ENCODE measurements at regions not wholly inside any gene's neighbourhood (a gene's known extent, or its start where the extent isn't known, plus 50 kb on each side); places are given as distances from the start of the nearest gene placed in this dataset.

DNA sequence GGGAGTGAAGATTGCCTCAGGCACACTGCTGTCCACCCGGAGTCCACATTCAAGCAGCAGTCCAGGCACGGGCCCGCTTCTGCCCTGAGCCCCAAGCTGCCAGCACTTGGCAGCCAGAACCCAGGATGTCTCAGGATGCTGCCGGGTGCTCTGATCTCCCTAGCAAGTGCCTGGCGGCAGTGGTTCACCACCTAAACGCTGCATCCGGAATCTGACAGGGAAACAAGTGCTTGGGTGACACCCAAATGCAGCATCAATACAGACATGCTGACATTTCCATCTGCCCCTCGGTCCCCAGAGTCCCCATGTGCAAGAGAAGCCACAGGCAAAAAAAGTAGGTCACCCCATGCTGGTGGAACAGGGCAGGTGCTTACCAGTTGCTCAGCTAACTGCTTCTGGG is 197.1 kb upstream of the RPL38 start:
- DNase-seq, result no peak
- intact Hi-C loops (cut with DNase I), result no loop called here

DNA sequence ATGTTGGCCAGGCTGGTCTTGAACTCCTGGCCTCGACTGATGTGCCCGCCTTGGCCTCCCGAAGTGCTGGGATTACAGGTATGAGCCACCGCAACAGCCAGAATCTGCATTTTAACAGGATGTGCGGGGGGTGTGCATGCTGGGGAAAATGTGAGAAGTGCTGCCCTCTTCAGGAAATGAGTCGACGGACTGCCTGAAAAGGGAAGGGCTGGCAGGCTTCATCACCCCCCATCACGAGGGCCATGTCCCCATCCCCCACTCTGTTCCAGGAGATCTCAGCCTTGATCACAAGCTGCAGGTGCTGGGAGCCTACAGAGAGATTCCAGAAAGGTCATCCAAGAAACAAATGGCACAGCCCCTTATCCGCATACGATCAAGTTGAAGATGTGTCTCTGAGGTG is 195.3 kb upstream of the RPL38 start:
- DNase-seq, result peak in 7 of 42 donors; percentile 8 to 36 (median 18)

DNA sequence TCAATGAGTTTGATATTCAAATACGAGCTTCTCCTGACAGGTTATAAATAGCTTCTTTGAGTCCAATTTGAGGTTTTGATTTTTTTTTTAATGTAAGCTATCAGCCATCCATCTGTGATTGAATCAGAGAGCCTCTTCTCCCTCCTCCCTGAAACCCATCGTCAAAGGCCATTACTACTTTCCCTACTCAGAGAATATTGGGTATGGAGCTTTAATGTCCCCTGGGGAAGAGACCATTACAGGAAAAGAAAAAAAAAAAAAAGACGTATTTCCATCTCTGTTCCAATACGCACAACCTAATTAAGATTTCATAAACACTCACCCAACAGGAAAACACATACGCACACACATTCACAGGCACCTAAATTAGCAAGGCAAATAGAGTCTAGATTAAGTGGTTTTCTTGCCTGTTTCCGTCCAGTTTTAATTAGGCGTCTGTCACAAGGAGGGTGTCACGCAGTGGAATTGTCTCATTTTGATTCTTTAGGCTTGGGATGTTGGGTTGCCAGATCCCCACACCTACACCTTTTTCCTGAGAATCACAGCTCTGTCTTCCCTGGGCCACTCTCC is 194.3 kb upstream of the RPL38 start:
- intact Hi-C loops (cut with DNase I), result no loop called here
- no peak for DNase-seq

More for the DNA sequence above, 195.3 kb upstream of the RPL38 start:
- intact Hi-C loops (cut with DNase I), result no loop called here

DNA sequence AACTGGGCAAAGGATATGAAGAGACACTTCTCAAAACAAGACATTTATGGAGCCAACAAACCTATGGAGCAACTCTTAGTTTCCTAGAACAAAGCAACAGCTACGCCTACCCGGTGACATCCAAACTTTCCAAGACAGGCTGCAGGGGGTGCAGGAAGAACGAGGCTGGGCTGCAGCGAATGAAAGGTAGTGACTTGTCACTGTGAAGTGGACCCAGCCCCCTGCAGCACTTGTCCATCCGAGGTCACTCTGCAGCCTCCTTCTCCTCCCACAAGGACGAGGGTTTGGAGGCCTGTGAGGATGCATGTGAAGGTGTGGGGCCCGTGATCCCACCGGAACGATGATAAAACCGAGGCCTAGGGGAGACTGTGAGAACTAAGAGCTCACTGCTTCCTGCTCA is 192.6 kb upstream of the RPL38 start:
- intact Hi-C loops (cut with DNase I), result no loop called here
- DNase-seq, result no peak

DNA sequence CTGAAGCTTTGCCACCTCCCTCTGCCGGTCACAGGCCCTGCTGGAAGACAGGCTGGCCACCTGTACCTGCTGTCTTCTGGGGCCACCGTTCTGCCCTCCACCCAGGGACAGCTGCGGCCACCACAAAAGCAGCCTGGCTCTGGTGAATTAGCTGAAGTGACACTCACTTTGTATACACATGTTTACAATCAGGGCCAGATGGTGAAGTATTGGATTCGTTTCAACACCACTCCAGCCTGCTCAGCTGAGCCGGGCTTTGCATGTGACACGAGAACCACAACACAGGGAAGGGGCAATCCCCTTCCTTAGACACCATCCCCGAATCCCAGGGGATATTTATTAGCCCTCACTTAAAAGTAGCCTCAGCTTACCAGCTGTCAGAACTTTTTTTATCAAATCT is 191.5 kb upstream of the RPL38 start:
- intact Hi-C loops (cut with DNase I), result no loop called here

DNA sequence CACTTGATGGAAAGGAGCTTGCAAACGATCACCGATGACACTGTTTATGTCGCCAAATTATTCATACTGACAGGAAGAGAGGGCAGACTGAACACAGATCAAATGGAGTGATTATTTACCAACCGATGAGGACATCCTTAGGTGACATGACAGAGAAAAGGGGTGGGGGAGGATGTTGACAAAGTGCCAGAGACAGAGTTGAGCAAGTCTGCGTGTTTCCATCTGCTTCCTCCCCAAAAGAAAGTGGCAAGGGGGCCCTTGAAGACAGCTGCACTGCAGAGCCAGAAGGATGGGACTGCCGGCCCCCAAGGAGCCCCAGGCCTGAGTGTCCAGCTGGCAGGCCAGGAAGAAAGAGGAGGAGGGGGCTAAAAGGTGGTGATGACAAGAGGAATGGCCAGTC is 191.0 kb upstream of the RPL38 start:
- DNase-seq, result no peak
- intact Hi-C loops (cut with DNase I), result no loop called here

More for the DNA sequence above, 191.5 kb upstream of the RPL38 start:
- no peak for DNase-seq

DNA sequence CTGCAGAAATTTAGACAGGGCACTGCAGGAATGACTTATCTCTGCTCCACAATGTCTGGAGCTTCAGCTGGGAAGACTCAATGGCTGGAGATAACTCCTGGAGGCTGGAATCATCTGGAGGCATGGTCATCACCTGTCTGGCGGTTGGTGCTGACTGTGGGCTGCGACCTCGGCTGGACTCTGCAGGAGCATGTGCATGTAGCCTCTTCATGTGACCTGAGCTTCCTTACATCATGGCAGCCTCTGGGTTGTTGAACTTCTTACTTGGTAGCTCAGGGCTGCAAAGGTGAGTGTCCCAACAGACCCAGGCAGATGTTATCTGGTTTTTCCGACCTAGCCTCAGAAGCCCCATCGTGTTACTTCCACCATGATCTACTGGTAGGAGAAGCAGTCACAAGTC is 188.2 kb upstream of the RPL38 start:
- no peak for DNase-seq
- intact Hi-C loops (cut with DNase I), result no loop called here

DNA sequence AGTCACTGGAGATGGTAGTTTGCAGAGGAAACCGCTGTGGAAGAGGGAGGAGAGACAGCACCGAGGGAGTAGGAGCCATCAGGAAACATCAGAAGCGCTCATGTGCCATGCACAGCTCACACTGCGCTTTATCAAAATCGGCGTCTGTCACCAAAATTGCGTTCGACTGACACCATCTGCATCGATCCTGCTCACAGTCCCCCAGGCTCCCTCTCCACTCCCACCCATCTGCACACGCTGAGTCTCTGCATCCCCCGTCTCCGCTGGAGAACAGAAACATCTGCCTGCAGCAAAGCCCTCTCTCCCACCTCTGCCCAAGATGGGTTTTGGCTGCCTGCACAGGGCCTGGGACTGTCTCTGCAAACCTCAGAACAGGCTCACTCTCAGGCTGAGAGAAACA is 187.5 kb upstream of the RPL38 start:
- no peak for DNase-seq

DNA sequence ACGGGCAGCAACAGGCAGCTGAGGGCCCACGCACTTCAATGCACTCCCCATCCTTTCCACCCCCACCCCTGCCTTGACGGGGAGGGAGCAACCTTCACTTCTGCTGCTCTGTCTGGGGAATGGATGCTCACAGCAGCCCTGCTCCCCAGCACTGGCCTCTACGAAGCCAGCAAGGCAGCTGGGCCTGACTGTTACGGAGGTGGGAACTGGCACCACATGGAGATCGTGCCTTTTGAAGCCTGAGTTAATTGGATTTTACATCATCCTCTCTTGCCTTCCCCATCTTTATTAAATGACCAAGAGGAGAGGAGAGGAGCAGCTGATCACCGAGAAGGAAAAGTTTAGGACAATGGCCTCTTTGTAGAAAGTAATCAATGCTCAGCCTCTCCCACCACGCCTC is 187.0 kb upstream of the RPL38 start:
- DNase-seq, result no peak
- intact Hi-C loops (cut with DNase I), result no loop called here

More for the DNA sequence above, 187.5 kb upstream of the RPL38 start:
- intact Hi-C loops (cut with DNase I), result no loop called here

DNA sequence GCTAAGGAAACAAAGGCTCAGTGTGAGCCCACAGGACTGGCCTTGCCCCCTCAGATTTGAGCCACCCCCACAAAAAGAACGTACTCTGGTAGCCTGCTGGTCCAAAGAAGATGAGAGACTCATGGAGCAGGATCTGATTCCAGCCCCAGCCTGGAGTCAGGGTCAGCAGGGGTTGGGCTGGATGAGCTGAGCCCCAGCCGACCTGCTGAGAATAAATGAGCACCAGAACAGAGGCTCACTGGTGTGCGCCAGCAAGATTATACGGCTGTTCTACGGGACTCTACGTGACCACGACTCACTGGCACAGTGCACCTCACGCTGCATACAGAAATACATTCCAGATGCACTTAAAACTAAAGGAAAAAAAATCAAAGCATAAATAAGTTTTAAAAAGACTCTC is 186.0 kb upstream of the RPL38 start:
- intact Hi-C loops (cut with DNase I), result no loop called here
- DNase-seq, result no peak

DNA sequence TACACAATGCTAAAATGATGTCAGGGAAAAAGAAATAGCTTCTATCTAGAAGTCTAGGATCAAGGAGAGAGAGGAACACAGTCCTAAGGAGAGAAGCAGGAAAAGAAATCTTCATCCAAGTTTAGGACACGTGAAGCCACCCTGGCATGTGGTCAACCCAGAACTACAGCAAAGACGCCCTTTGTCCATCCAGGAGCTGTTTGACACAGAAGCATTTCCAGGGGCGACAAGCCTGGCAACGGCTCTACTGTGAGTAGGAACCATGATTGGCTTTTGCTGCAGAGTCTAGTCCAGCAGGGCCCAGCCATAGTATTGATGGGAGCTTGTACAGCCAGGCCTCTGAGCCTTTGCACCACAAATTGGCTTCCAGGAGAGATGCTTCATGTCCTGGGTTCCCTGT is 185.4 kb upstream of the RPL38 start:
- intact Hi-C loops (cut with DNase I), result no loop called here
- peak in 22 of 42 donors; percentile 11 to 59 (median 36) for DNase-seq

DNA sequence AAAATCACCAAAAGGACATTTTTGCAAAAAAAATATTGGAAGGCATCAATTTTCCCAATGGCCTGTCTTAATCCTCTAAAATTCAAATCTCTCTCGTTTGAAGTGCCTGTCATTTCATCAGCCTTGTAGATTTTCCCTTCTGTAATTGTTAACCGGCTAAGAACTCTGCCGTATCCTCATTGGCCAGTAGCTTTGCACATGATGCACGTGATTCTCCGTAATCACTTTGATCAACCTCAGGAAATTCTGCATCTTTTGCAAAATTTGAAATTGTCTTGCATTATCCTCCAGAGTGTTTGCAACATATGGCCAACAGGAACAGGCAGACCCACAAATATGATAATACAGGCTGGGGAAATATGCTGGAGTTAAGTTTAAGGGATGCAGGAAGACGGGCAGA is 184.2 kb upstream of the RPL38 start:
- DNase-seq, result no peak
- intact Hi-C loops (cut with DNase I), result no loop called here

DNA sequence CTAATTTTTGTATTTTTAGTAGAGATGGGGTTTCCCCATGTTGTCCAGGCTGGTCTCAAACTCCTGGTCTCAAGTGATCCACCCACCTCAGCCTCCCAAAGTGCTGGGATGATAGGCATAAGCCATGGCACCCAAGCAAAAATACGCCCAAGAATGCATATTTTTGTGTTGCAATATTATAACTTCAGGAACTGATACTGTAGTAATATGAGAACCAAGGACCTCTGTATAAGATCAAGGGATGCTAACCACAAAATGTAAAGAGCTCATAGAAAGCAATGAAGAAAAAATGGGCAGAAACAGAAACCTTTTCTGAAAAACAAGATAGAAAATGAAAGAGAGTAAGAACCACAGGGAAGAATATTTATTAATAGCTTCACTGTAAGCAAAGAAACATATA is 183.6 kb upstream of the RPL38 start:
- intact Hi-C loops (cut with DNase I), result no loop called here
- DNase-seq, result no peak

DNA sequence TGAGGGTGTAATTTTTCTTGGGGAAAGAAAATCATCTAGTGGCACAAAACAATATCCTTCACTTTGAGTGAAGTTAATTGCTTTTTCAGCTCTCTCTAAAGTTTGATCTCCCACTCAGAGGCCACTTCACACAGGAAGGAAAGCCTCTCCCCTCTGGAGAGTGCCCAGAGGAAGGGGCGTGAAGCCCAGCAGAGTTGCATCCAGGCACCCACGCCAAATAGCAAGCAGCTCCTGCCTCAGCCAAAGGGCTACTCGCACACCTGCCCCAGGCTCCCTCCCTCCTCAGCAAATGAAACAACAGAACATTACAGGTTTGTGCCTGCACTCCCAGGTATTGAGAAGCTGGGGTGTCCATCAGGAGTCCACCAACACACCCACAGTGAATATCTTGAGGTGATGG is 183.0 kb upstream of the RPL38 start:
- intact Hi-C loops (cut with DNase I), result no loop called here
- no peak for DNase-seq

DNA sequence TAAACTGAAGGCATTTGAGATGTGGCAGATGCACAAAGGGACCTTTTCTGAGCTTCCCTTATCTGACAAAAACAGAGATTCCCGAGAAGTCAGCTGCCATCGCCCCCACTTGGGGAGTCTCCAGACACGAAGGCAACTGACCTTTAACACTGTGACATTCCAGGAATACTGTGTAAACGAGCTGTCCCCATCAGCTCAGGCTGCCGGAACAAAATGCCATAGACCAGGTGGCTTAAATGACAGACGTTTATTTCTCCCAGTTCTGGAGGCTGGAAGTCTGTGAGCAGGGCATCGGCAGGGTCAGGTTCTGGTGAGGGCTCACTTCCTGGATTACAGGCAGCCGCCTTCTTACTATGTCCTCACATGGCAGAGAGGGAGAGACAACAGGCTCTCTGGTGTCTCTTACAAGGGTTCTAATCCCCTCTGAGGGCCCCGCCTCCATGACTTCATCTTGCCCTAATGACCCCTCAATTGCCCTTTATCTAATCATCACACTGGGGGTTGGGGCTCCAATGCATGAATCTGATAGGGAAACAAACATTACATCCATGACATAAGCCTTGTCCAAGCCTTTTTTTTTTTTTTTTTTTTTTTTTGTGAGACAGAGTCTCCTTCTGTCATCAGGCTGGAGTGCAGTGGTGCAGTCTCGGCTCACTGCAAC is 178.5 kb upstream of the RPL38 start:
- no peak for DNase-seq
- intact Hi-C loops (cut with DNase I), result no loop called here

DNA sequence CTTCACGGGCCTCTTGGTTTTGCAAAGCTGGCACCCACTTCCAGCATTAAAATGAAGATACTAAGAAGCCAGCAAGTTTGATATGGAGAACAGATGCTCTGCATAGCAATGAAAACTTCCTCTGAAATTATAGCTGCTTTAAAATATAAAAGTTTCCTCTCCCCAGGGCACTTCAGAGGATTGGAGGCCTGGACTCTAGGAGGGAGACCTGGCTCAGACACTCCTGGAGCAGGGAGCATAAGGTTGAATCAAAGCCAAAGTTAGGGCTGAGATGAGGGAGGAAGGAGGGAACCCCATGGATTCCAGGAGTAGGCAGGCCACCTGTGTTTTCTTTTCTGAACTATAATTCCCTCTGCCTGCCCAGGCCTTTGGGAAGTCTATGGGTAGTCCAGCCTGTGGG is 176.0 kb upstream of the RPL38 start:
- intact Hi-C loops (cut with DNase I), result no loop called here
- no peak for DNase-seq

DNA sequence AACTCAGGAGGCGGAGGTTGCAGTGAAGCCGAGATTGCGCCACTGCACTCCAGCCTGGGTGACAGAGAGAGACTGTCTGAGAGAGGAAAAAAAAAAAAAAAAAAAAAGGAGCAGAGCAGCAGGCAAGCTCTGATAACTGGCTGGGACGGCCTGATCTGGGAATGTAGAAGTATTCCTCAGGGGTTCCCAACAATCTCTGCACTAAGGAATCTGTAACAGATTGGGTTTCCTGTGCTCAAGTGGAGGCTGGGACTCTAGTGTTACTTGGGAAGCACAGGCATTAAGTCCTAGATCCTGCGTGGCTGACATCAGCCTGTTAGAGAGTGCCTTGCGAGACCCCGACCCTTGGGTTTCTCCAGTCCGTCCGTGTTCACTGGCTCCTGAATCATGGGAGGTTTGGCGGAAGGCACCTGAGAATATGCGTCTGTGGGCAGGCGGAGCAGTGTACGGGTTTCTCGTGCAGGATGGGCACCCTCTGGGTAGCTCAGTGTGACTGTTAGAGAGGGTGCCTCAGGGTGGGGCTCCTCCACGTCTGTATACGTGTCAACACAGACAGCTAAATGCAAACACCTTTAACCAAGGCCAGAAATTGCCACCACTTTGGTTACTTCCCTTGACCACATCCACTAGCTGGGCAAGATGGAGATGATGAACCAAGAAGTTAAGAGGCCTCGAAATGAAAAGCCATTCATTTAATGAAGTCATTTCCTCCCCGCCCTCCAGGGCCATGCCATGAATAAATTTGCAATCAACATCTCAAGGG is 174.9 kb upstream of the RPL38 start:
- no peak for DNase-seq
- intact Hi-C loops (cut with DNase I), result no loop called here

DNA sequence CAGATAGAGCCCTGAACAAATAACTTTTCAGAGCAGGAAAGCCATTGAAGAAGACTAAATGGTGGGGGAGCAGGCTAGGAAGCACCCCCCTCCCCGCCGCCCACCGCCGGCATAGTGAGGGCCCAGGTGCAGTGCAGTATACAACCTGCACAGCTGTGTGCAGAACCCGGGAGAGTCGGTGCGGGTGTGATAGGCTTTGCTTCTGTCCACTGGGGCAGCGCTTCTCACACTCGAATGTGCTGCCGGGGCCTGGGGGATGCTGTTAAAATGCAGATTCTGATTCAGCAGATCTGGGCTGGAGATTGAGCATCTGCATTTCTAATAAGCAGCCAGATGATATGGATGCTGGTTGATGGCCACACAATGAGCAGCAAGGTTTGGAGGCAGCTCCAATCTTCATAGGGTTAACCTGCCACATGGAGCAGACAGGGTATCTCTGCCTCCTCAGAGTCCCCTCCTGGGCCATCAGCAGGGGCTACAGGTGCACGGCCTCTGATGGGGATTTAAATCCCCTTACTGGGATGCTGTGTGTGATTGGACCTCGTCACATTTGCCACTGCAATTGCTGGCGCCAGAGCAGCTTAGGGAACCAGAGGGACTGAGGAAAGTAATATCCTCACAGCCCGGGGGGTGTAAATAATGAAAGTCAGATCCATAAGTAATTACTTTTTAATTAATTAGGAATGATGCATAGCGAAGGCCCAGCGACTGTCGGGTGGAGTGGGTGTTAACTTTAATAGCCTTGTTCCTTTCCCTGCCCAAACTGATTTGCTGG is 172.0 kb upstream of the RPL38 start:
- no peak for DNase-seq
- intact Hi-C loops (cut with DNase I), result no loop called here

DNA sequence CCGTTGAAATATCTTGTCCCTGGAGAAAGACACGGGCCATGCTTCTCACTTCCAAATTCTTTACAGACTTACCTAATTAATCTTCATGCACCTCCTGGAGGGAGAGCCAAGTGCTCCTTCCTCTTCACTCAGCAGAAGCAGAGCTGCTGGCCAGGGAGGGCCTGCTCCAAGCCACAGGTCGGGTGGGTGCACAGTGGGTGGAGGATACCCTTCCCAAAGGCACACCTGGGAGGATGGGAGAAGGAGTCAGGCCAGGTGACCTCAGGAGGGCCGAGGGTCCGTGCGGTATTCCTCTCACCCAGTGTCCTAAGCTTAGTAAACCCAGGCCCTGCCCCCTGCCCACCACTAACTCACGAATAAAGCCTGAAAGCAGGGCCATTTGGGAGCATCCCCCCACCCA is 171.3 kb upstream of the RPL38 start:
- intact Hi-C loops (cut with DNase I), result no loop called here
- DNase-seq, result no peak

DNA sequence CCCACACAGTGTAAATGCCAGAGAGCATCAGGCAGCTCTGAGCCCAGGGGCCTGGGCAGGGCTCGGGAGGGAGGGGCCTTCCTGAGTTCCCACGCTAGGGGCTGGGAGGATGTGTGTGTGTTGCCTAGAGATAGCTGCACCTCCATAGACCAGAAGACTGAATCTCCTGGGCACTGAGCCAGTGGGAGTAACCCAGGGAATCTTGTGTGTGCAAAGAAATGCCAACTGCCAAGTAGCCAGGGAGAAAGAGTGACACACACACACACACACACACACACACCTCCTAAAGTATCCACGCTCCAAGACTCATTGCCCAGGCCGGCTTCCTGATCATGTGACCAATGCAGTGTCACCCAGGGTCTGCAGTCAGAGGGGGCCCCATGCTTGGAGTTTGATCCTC is 166.2 kb upstream of the RPL38 start:
- intact Hi-C loops (cut with DNase I), result no loop called here
- peak in 2 of 42 donors; percentile 8 to 12 for DNase-seq

Measured in head of caudate nucleus (tissue), 42 donors.